GM12801 (cell line): ENCODE measurements at regions not wholly inside any gene's neighbourhood (a gene's known extent, or its start where the extent isn't known, plus 50 kb on each side); places are given as distances from the start of the nearest gene placed in this dataset.

Experiments
- TF ChIP-seq, protein P1 (sequence below): IDR thresholded peaks from one replicate; pipeline ENCODE4 v1.5.1; 2011; ENCODE audit warnings: control low read depth; ENCODE audit not compliant: insufficient read length; ENCODE audit errors: extremely low read depth

DNA sequence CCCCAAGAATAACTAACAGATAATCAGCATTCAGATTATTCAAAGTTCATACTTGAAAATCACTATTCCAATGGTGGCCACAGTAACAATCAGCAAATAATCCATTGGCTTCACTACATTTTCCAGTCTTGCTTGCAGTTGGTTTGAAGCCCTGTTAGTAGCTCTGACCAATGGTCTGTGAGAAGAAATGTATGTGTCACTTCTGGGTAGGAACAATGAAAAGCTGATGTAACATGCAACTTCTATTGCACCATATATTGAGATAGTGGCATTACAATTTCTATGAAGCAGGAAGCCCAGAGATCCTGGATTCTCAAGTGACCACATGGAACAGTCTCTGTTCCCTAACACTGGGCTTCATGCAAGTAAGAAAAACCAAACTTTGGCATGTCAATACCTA is 250.9 kb upstream of the DAB1 start:
- TF ChIP-seq, protein P1, sequence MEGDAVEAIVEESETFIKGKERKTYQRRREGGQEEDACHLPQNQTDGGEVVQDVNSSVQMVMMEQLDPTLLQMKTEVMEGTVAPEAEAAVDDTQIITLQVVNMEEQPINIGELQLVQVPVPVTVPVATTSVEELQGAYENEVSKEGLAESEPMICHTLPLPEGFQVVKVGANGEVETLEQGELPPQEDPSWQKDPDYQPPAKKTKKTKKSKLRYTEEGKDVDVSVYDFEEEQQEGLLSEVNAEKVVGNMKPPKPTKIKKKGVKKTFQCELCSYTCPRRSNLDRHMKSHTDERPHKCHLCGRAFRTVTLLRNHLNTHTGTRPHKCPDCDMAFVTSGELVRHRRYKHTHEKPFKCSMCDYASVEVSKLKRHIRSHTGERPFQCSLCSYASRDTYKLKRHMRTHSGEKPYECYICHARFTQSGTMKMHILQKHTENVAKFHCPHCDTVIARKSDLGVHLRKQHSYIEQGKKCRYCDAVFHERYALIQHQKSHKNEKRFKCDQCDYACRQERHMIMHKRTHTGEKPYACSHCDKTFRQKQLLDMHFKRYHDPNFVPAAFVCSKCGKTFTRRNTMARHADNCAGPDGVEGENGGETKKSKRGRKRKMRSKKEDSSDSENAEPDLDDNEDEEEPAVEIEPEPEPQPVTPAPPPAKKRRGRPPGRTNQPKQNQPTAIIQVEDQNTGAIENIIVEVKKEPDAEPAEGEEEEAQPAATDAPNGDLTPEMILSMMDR: no peak

DNA sequence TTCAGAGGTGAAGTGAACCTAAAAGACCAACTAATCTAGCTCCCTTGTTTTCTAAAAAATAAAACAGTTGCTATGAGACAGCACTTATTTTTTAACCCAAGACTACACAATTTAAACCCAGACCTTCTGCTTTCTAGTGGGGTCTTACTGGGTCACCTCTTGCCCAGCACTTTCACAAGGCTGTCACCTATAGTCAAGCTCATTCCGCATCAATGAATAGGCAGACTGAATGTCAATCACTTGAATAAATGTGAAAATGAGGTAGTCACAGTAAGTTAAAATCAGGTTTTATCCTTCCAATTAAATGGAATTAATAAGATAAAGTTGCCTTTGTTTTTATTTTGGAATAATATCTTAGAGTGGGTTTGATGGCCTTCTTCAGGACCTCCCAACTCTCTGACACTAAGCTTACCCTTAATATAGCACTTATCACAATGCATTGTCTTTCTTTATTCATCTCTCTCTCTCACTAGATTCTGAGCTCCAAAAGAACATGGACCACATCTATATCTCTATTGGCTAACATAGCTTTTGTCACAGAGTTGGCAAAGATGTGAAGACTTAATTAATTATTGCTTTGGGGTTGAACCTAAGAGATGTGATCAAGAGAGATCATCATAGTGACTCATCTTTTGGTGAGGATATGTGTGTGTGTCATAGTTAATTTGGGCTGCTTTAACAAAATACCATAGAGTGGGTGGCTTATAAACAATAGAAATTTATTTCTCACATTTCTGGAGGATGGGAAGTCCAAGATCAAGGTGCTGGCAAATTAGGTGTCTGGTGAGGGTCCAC is 248.7 kb upstream of the DAB1 start:
- TF ChIP-seq, protein P1: no peak

- TF ChIP-seq, protein P1: no peak
These were observed 247.9 kb upstream of the DAB1 start for GRCh38 chr1:57671750-57672149.

GRCh38 chr1:57659804-57660203 is 235.9 kb upstream of the DAB1 start:
- TF ChIP-seq, protein P1: no peak

DNA sequence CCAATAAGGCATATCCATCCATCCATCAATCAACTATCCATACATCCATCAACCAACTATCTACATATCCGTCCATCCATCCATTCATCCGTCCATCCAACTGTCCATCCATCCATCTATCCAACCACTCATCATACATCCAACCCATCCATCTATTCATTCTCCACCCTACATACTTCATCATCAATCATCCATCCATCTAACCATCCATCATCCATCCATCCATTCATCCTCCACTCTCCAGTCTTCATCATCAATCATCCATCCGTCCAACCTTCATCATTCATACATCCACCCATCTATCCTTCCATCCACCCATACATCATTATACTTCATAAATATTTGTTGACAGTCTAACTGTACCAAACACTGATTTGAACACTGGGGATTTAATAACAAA is 231.3 kb upstream of the DAB1 start:
- TF ChIP-seq, protein P1: no peak

- TF ChIP-seq, protein P1: no peak
These were observed 220.8 kb upstream of the DAB1 start for GRCh38 chr1:57644667-57645066.

GRCh38 chr1:57638239-57638638 is 214.4 kb upstream of the DAB1 start:
- TF ChIP-seq, protein P1: no peak

GRCh38 chr1:57637155-57637554 is 213.3 kb upstream of the DAB1 start:
- TF ChIP-seq, protein P1: no peak
